ENCODE measurements at regions not wholly inside any gene's neighbourhood (a gene's known extent, or its start where the extent isn't known, plus 50 kb on each side); places are given as distances from the start of the nearest gene placed in this dataset.

DNA sequence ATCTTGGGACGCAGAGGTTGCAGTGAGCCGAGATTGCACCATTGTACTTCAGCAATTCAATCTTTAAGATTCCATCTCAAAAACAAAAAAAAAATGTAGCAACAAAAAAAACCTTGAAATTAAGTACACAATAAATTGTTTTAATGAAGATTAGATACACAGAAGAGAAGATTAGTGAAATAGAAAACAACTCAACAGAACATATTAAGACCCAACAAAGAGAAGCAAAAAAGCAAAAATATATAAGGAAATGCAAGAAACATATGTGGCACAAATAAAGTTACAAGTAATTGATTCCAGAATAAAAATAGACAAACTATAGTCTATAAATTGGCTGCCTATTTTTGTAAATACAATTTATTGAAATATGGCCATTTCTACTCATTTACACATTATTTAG is 445.2 kb downstream of the EPM2A start:
- Histone ChIP-seq H3K36me3 (ENCODE audit: control insufficient read depth in 4 of 4, insufficient read depth in 3 of 4, low read depth in 1 of 4, low read length in 3 of 4) (no peaks in the 10 kb centered on the region), H3K27me3 (ENCODE audit: control insufficient read depth in 4 of 4, insufficient read depth in 4 of 4, low read length in 3 of 4) (no peaks in the 10 kb centered on the region), H3K4me1 (ENCODE audit: control insufficient read depth in 4 of 4, insufficient read depth in 4 of 4, low read length in 3 of 4) (no peaks in the 10 kb centered on the region), H3K4me3 (ENCODE audit: low read depth in 1 of 3, low read length in 3 of 3) (no peak overlapping the region), H3K27ac (ENCODE audit: low read depth in 1 of 2, low read length in 2 of 2) (no peak overlapping the region), H3K9ac (ENCODE audit: low read depth in 1 of 2, low read length in 2 of 2) (no peak overlapping the region), H3K9me3 (ENCODE audit: control insufficient read depth in 4 of 4, low read length in 3 of 4) (no peaks in the 10 kb centered on the region)
- TF ChIP-seq FOXA2 (IDR thresholded peaks at IDR 0.05) = no peak
- no peak for TF ChIP-seq EGR1 (IDR thresholded peaks at IDR 0.05; ENCODE audit: low read depth in 2 of 2)
- TF ChIP-seq, protein P1, sequence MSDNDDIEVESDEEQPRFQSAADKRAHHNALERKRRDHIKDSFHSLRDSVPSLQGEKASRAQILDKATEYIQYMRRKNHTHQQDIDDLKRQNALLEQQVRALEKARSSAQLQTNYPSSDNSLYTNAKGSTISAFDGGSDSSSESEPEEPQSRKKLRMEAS (IDR thresholded peaks at IDR 0.05) = no peak
- no peak for TF ChIP-seq FOXA1 (IDR thresholded peaks at IDR 0.05)
- TF ChIP-seq, protein P2, sequence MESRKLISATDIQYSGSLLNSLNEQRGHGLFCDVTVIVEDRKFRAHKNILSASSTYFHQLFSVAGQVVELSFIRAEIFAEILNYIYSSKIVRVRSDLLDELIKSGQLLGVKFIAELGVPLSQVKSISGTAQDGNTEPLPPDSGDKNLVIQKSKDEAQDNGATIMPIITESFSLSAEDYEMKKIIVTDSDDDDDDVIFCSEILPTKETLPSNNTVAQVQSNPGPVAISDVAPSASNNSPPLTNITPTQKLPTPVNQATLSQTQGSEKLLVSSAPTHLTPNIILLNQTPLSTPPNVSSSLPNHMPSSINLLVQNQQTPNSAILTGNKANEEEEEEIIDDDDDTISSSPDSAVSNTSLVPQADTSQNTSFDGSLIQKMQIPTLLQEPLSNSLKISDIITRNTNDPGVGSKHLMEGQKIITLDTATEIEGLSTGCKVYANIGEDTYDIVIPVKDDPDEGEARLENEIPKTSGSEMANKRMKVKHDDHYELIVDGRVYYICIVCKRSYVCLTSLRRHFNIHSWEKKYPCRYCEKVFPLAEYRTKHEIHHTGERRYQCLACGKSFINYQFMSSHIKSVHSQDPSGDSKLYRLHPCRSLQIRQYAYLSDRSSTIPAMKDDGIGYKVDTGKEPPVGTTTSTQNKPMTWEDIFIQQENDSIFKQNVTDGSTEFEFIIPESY (IDR thresholded peaks at IDR 0.05) = no peak
- TF ChIP-seq YY1 (IDR thresholded peaks at IDR 0.05) = no peak
- TF ChIP-seq, protein P3, sequence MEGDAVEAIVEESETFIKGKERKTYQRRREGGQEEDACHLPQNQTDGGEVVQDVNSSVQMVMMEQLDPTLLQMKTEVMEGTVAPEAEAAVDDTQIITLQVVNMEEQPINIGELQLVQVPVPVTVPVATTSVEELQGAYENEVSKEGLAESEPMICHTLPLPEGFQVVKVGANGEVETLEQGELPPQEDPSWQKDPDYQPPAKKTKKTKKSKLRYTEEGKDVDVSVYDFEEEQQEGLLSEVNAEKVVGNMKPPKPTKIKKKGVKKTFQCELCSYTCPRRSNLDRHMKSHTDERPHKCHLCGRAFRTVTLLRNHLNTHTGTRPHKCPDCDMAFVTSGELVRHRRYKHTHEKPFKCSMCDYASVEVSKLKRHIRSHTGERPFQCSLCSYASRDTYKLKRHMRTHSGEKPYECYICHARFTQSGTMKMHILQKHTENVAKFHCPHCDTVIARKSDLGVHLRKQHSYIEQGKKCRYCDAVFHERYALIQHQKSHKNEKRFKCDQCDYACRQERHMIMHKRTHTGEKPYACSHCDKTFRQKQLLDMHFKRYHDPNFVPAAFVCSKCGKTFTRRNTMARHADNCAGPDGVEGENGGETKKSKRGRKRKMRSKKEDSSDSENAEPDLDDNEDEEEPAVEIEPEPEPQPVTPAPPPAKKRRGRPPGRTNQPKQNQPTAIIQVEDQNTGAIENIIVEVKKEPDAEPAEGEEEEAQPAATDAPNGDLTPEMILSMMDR (IDR thresholded peaks at IDR 0.05; ENCODE audit: low read depth, low read length, missing input control) = no peak
- no peak for TF ChIP-seq RXRA (IDR thresholded peaks at IDR 0.05)
- TF ChIP-seq NR2F2 (IDR thresholded peaks at IDR 0.05) = no peak
- no peak for TF ChIP-seq HNF4A (conservative IDR thresholded peaks at IDR 0.05)
- TF ChIP-seq RAD21 (IDR thresholded peaks at IDR 0.05) = no peak
- TF ChIP-seq HNF4G (IDR thresholded peaks at IDR 0.05) = no peak
- TF ChIP-seq SP1 (IDR thresholded peaks at IDR 0.05) = no peak
- TF ChIP-seq GABPA (IDR thresholded peaks at IDR 0.05 in 1 of 2, conservative IDR thresholded peaks at IDR 0.05 in 1 of 2) = no peak
- TF ChIP-seq, protein P4, sequence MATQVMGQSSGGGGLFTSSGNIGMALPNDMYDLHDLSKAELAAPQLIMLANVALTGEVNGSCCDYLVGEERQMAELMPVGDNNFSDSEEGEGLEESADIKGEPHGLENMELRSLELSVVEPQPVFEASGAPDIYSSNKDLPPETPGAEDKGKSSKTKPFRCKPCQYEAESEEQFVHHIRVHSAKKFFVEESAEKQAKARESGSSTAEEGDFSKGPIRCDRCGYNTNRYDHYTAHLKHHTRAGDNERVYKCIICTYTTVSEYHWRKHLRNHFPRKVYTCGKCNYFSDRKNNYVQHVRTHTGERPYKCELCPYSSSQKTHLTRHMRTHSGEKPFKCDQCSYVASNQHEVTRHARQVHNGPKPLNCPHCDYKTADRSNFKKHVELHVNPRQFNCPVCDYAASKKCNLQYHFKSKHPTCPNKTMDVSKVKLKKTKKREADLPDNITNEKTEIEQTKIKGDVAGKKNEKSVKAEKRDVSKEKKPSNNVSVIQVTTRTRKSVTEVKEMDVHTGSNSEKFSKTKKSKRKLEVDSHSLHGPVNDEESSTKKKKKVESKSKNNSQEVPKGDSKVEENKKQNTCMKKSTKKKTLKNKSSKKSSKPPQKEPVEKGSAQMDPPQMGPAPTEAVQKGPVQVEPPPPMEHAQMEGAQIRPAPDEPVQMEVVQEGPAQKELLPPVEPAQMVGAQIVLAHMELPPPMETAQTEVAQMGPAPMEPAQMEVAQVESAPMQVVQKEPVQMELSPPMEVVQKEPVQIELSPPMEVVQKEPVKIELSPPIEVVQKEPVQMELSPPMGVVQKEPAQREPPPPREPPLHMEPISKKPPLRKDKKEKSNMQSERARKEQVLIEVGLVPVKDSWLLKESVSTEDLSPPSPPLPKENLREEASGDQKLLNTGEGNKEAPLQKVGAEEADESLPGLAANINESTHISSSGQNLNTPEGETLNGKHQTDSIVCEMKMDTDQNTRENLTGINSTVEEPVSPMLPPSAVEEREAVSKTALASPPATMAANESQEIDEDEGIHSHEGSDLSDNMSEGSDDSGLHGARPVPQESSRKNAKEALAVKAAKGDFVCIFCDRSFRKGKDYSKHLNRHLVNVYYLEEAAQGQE (IDR thresholded peaks at IDR 0.05) = no peak
- no peak for DNase-seq (ENCODE audit: low spot score)
- WGBS = 98% methylated on average over 2 of the region's 2 CpGs

DNA sequence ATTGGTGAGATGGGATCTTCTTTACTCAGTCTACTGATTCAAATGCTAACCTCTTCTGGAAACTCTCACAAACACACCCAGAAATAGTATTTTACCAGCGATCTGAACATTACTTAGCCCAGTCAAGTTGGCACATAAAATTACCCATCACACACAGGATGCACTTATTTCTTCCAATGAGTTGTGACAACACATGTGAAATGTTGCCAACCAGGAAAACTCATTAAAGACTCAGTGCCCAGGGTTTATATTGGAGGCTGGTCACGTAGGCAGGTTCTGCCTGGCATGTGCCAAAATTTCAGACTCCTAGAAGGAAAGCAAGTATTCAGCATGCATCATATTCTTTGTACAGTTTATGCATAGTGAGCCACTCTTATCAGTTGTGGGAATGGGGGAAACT is 443.3 kb downstream of the EPM2A start:
- no peak overlapping the region for H3K9ac ChIP-seq (ENCODE audit: low read depth in 1 of 2, low read length in 2 of 2)
- TF ChIP-seq SP1 (IDR thresholded peaks at IDR 0.05) = no peak
- TF ChIP-seq, protein P5, sequence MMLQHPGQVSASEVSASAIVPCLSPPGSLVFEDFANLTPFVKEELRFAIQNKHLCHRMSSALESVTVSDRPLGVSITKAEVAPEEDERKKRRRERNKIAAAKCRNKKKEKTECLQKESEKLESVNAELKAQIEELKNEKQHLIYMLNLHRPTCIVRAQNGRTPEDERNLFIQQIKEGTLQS (IDR thresholded peaks at IDR 0.05) = no peak
- no peak for TF ChIP-seq YY1 (IDR thresholded peaks at IDR 0.05)
- DNase-seq (ENCODE audit: low spot score) = no peak
- no peaks in the 10 kb centered on the region for H3K9me3 ChIP-seq (ENCODE audit: control insufficient read depth in 4 of 4, low read length in 3 of 4)
- H3K36me3 ChIP-seq (ENCODE audit: control insufficient read depth in 4 of 4, insufficient read depth in 3 of 4, low read depth in 1 of 4, low read length in 3 of 4) = no peaks in the 10 kb centered on the region
- no peak overlapping the region for H3K27ac ChIP-seq (ENCODE audit: low read depth in 1 of 2, low read length in 2 of 2)
- no peak overlapping the region for H3K4me3 ChIP-seq (ENCODE audit: low read depth in 1 of 3, low read length in 3 of 3)
- whole genome bisulfite sequencing = 93% methylated on average over 2 of the region's 2 CpGs
- H3K27me3 ChIP-seq (ENCODE audit: control insufficient read depth in 4 of 4, insufficient read depth in 4 of 4, low read length in 3 of 4) = no peaks in the 10 kb centered on the region
- no peaks in the 10 kb centered on the region for H3K4me1 ChIP-seq (ENCODE audit: control insufficient read depth in 4 of 4, insufficient read depth in 4 of 4, low read length in 3 of 4)

All from liver (tissue), 8 donors.